ENCODE measurements at regions not wholly inside any gene's neighbourhood (a gene's known extent, or its start where the extent isn't known, plus 50 kb on each side); places are given as distances from the start of the nearest gene placed in this dataset.
"Not testable (repeated sequence)": the region's sequence is repeated elsewhere in the genome, so short reads cannot be mapped to it uniquely, and the experiment has no call there.

DNA sequence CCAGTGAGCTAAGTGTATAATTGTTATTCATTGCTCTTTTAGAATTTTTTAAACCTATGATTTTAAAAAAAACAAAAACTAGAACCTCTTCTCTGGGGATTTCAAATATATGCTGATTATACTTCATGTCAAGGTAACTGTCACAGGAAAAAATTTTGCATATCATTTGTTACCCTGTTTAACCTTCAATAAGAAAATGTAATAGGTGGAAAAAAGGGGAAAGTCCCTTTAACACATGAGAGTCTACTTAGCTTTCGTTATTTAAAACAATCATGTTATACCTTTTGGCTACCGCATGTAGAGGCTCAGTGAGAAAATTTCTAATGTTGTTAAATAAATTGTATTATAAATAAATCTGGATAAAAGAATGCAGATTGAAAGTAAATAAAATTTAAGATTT is 190.1 kb upstream of the AKR1E2 start:
- DNase-seq (ENCODE audit: low read depth), result no peak

DNA sequence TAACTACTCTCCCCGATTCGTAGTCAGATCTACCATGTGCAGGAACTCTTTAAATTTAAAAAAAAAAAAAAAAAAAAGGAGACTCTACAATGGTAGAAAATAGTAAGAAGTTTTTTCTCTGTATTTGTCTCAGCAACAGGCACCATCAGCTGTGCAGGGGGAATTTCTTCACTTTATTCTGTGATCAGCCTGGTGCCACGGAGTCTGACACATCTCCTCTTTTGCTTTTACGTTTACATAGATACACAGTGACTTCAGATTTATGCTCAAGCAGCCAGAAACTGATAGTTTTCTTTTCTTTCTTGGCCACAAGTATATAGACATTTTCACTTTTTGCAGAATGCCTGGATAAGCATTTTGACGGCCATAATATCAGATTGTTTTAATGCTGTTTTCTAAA is 190.6 kb upstream of the AKR1E2 start:
- DNase-seq (ENCODE audit: low read depth), result no peak

DNA sequence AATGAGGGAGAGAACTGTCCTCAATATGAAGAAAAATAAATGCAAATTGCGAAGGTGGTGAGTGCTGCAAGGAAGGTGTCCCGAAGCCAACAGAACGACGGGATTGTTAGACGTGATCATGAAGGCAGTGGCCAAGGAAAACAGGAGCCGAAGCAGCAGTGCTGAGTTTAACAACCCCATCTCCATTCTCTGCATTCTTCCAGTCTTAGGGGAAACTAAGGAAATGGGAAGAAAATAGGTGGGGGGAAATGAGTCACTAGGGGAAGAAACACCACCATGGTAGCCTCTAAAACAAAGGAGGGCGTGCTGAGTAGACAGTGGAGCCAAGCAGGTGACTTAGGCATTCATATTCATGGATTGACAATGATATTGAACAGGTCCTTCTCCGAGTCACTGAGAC is 192.2 kb upstream of the AKR1E2 start:
- no peak for DNase-seq (ENCODE audit: low read depth)

- no peak for DNase-seq (ENCODE audit: low read depth)
These were observed 192.8 kb upstream of the AKR1E2 start for GRCh38 chr10:4633186-4633585.

DNA sequence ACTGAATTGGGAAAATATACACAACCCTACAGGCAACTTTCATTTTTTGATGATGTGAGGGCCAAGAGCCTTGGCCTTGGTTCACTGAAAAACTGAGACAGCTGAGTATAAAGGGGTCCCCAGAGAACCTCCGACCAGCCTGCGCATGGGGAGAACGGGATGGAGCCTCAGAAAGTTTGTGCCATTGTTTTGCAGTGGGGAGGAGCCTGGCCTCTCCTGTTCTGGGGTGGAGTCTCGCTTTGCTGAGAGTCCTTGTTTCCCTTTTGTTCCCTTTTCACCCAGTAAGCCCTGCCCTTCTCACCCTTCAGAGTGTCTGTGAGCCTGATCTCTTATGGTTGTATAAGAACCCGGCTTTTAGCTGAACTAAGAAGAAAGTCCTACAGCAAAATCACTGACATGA is 193.2 kb upstream of the AKR1E2 start:
- DNase-seq (ENCODE audit: low read depth), result no peak

GRCh38 chr10:4626919-4627318 is 199.1 kb upstream of the AKR1E2 start:
- DNase-seq (ENCODE audit: low read depth), result no peak

GRCh38 chr10:4623757-4624420 is 202.1 kb upstream of the AKR1E2 start:
- no peak for DNase-seq (ENCODE audit: low read depth)

GRCh38 chr10:4623200-4623599 is 202.8 kb upstream of the AKR1E2 start:
- no peak for DNase-seq (ENCODE audit: low read depth)

DNA sequence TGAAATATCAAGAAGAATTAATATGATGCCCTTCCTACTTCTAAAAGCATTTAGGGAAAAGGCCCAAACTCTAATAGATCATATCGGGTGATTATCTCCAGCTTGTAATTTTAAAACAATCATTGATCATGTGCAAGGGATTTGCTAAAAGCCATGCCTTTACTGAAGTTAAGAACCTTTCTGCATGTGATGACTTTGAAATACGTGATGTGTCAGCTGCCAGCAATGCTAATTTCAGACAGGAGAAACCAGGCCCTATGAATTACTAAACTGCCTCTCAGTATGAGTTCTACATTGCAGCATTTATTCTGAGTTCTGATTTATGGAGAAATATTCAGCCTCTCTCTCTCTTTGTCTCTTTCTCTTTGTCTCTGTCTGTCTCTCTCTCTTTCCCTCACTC is 203.6 kb upstream of the AKR1E2 start:
- DNase-seq (ENCODE audit: low read depth), result no peak

DNA sequence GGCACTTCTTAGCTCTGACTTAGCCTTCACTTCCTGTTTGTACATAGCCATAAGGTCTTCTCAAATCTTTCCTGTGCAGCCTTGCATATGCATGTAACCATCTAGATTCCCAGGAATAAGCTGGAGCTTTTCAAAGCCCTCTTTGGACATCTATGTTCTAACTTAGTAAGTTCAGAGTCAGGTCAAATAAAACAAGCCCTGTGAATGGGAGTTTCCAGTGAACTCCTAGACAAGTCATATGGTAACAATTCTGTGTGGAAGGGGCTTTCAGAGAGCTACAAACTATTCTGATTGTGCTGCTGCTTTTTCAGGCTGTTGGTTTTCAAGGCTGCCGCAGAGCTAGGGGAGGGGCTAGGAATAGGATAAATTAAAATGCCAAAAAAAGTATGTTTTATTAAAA is 208.4 kb upstream of the AKR1E2 start:
- no peak for DNase-seq (ENCODE audit: low read depth)

DNA sequence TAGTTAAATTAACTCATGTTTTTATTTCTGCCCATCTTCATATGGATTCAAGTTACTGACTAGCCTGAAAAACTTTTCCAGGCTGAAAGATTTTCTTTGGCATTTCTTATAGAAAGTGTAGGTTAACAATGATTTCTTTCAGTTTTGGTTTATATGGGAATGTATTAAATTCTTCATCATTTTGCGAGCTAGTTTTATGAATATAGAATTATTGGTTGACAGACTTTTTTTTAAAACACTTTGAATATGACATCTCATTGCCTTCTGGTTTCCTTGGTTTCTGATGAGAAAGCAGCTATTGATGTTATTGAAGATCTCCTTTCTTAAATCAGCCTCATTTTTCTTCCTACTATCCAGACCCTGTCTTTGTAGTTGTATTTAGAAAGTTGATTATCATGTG is 211.0 kb upstream of the AKR1E2 start:
- DNase-seq (ENCODE audit: low read depth), result no peak

DNA sequence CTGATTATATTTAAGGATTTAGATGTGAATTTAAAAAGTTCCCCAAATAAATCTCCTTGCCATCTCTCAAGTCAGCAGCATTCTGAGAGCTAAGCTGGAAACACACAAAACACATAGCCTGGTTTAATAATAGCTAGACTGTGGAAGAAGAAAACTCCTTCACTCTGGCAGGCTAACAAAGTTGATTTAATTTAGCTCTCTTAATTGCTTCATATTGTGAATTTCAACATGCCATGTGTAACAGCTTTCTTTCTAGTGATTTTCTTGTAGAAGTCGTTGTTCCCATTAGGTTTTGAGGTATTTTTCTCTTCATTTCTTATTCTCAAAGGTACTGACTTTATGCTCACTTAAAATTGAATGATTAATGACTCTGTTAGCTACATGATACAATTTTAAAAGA is 216.8 kb upstream of the AKR1E2 start:
- no peak for DNase-seq (ENCODE audit: low read depth)

- DNase-seq (ENCODE audit: low read depth), result no peak
These were observed 218.3 kb upstream of the AKR1E2 start for GRCh38 chr10:4607681-4608080.

DNA sequence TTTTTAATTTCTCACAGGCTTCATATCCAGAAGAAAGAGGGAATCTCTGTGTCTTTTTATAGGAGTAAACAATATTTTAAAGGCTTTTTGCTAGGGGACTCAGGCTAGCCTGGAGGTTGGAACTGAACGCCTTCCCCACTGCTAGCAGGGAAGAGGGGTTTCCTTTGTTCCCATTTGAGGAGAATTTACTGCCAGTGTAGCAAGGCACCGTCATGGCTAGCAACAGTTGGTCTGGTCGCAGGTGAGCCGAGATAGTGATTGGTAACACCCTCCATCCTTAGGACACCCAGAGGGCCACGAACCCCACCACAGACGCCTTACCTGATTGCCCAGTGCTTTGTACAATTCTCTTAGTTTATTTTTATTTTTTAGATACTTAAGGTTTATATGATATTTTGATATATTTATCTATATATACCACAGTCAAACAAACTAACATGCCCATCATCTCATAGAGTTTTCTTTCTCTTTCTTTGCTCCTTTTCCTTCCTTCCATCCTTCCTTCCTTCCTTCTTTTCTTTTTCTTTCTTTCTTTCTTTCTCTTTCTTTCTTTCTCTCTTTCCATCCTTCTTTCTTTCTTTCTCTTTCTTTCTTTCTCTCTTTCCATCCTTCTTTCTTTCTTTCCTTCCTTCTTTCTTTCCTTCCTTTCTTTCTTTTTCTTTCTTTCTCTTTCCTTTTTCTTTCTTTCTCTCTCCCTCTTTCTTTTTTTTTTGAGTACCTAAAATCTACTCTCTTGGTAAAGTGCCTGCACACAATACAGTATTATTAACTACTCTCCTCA is 219.0 kb upstream of the AKR1E2 start:
- no peak for DNase-seq (ENCODE audit: low read depth)

DNA sequence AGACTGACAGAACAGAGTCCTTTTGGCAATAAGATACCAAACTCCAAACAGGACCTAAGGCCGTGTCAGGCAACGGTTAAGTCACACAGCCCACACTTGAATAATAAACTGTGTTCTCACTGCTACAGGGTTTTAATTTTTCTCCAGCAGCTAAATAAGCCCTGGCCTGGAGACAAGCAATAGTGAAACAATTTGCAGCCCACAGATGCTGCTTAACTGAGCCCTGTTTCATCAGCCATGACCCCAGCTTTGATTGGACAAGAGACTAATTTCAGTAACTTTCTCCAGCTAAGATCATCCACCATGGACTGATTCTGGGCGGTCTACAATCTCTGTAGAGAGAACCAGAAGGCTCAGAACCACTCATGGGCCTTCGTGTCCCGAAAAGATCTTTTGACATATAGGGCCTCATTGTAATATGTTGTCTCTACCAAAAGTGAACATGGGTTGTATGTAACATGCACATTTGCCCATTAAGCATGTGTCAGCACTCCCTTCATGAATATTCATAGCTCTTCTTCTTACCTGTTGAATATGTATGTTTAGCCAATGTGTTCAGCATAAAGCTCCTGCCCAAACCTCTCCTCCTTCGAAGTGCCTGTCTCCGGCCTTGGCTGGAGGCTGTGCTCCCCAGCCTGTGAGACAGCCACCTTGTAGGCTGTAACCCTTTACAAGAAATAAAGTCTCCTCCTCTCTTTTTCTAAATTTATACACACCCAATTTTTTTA is 223.1 kb upstream of the AKR1E2 start:
- DNase-seq (ENCODE audit: low read depth), result no peak

- DNase-seq (ENCODE audit: low read depth), result no peak
These were observed 226.5 kb upstream of the AKR1E2 start for GRCh38 chr10:4599471-4599870.

DNA sequence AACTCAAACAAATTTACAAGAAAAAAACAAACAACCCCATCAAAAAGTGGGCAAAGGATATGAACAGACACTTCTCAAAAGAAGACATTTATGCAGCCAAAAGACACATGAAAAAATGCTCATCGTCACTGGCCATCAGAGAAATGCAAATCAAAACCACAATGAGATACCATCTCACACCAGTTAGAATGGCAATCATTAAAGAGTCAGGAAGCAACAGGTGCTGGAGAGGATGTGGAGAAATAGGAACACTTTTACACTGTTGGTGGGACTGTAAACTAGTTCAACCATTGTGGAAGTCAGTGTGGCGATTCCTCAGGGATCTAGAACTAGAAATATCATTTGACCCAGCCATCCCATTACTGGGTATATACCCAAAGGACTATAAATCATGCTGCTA is 228.1 kb upstream of the AKR1E2 start:
- not testable (repeated sequence) for DNase-seq (ENCODE audit: low read depth)

GRCh38 chr10:4596951-4597350 is 229.1 kb upstream of the AKR1E2 start:
- DNase-seq (ENCODE audit: low read depth), result no peak

DNA sequence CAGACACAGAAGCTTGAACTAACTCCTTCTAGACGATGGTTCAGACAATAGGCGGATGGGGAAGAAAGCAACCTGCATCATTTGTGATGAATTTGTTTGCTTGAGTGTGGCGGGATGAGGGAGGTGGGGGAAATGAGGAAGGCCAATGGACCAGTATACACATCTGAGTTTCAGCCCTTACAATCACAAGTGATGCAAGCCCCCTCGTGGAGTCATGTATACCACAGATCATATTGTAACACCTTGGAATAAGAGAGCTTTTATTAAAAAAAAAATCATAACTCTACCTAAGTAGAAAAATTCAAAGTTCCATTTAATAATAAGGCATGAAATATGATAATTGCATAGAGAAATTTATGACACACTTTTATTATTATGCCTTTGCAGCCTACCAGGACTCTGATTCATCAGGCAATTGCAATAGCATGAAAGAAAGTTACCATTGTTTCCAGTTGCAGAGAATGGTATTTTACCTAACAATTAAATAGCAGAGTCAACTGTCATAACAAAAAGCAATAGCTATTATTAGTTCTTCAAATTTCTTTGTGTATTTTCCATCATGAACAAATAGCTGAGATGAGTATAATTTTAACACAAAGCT is 230.2 kb upstream of the AKR1E2 start:
- DNase-seq (ENCODE audit: low read depth), result no peak

GRCh38 chr10:4590807-4591206 is 235.2 kb upstream of the AKR1E2 start:
- no peak for DNase-seq (ENCODE audit: low read depth)

DNA sequence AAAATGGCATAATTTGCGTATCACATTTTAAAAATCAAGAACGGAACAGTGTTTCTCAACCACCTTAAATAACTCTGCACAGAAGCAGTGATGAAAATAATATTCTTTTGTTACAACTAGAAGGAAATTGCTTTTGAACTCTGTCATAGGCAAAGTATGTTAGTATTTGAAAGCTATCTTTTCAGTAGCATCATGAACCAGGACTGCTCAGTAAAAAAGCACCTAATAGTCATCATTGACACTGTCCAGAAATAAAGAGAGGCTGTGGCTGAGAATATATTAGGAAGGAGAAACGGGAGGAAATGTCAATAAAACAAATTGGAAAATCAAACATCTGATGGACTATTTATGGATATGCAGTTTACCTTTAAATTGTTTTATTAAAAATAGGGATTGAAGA is 237.2 kb upstream of the AKR1E2 start:
- DNase-seq (ENCODE audit: low read depth), result no peak

DNA sequence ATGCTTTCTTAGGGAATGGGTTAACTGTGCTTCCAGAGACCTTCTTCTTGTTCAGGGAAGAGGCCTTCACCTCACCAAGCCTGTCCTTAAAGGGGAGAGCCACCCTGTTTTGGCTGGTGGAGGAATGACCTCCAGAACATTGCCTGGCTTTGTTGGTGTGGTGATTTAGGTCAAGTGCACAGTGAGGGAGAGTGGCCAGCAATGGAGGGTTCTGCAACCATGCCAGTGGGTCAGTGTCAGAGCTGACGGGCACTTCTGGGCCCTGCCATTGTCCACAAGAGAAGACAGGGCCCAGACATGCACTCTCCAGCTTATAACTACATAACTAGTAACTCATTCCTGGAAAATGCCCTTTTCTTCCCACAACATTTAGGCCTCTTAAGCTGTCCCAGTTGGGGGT is 238.5 kb upstream of the AKR1E2 start:
- no peak for DNase-seq (ENCODE audit: low read depth)

- no peak for DNase-seq (ENCODE audit: low read depth)
These were observed 239.2 kb upstream of the AKR1E2 start for GRCh38 chr10:4586776-4587175.

All from T-helper 22 cell (primary cell).